Adrenal gland (tissue), 9 donors: ENCODE measurements at regions not wholly inside any gene's neighbourhood (a gene's known extent, or its start where the extent isn't known, plus 50 kb on each side); places are given as distances from the start of the nearest gene placed in this dataset.

ENCODE experiments used
- DNase-seq, 7 donors: peaks; one replicate each; pipeline ENCODE4 v3.0.0-alpha.2; 2019 to 2020
- H3K27ac ChIP-seq, 5 donors: fragments of 200-600 bp; sonication (generic) in 4 of 5; 1 replicate in 3 of 5; 2 replicates in 2 of 5; pipeline versions ENCODE4 v1.5.1 to v1.8.0; 2016 to 2020; ENCODE audit warnings: mild to moderate bottlenecking in 1 of 5
- H3K27me3 ChIP-seq: fragments of 200-600 bp; 2 replicates; pipeline ENCODE4 v1.8.0; 2021
- H3K36me3 ChIP-seq, 2 donors: fragments of 200-600 bp; replicated peaks in 1 of 2; 1 replicate in 1 of 2; 2 replicates in 1 of 2; pipeline versions ENCODE4 v1.5.1 to v1.8.0; 2018 to 2022
- H3K4me1 ChIP-seq, 2 donors: fragments of 200-600 bp; replicated peaks in 1 of 2; 1 replicate in 1 of 2; 2 replicates in 1 of 2; pipeline versions ENCODE4 v1.5.1 to v1.8.0; 2018 to 2021
- H3K4me3 ChIP-seq, 4 donors: fragments of 200-600 bp; sonication (generic) in 3 of 4; one replicate each; pipeline ENCODE4 v1.5.1; 2016 to 2018
- H3K9me3 ChIP-seq, 3 donors: fragments of 200-600 bp; sonication (generic) in 1 of 3; replicated peaks in 1 of 3; 1 replicate in 2 of 3; 2 replicates in 1 of 3; pipeline versions ENCODE4 v1.5.1 to v1.8.0; 2016 to 2021
- CTCF ChIP-seq, 6 experiments: fragments of 450-650 bp in 4 of 6; fragments of 200-600 bp in 2 of 6; sonication (generic) in 1 of 6; IDR thresholded peaks; 1 replicate in 5 of 6; 2 replicates in 1 of 6; pipeline versions ENCODE4 v1.5.1 to v1.8.0; 2016 to 2021; ENCODE audit warnings: antibody characterized with exemption in 6 of 6, mild to moderate bottlenecking in 2 of 6, moderate library complexity in 1 of 6
- POLR2A ChIP-seq, 2 donors: fragments of 450-650 bp; IDR thresholded peaks; one replicate each; pipeline ENCODE4 v1.6.1; 2017; ENCODE audit warnings: antibody characterized with exemption in 2 of 2, mild to moderate bottlenecking in 2 of 2, moderate library complexity in 1 of 2
- WGBS, 4 donors: extraction: QIAGEN DNeasy Blood & Tissue Kit in 2 of 4; methylation state at CpG; one replicate each; pipeline versions ENCODE4 v1.1.5 to v1.1.7; 2013 to 2017; 5-methylcytosine and 5-hydroxymethylcytosine counted together
- intact Hi-C, 2 donors: fragments of 100-400 bp; cut with DNase I; formaldehyde crosslinking; loops; one replicate each; pipeline versions ENCODE4 v1.14.1 to v1.15.0; 2022 to 2023
- donor health status: healthy with polysubstance abuse.
- donor health status: Bipolar disorder and iron deficiency.
- donor health status: DM: yes; HTN: yes; CAD: no.
- donor health status: DM: no; HTN: no; CAD: no.
- donor health status: DM: no; HTN: no; CAD: no.

DNA sequence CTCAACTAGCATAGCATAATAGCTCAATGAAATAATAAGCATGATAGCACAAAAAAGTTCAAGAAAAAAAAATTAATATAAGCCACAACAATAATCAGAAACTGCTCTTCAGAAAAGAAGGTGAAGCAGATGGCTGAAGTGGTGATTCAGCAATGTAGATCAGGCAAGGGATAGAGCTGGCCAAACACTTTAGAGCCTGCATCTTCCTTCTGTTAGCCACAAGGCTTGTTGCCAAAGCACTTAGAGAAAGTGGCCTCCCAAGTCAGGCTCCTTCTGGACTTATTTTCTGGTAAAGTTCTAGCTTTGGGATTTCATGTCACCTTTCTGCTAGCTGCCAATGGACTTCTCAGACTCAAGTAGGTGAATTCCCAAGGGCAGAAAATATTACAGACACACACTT, 60.3 kb upstream of the C1orf87 start:
- no peak overlapping the region for H3K27ac ChIP-seq
- no peaks in the 10 kb centered on the region for H3K4me1 ChIP-seq
- no peak overlapping the region for H3K4me3 ChIP-seq
- DNase-seq: no peak
- H3K9me3 ChIP-seq: no peaks in the 10 kb centered on the region
- intact Hi-C loops: loop anchor here in 1 of 2 donors (10.0 kb wide), 1 partner anchor 159 kb away; no protein-coding TSS in a partner anchor
- TF ChIP-seq POLR2A (IDR thresholded peaks at IDR 0.05): no peak
- no peaks in the 10 kb centered on the region for H3K27me3 ChIP-seq
- H3K36me3 ChIP-seq: no peaks in the 10 kb centered on the region

DNA sequence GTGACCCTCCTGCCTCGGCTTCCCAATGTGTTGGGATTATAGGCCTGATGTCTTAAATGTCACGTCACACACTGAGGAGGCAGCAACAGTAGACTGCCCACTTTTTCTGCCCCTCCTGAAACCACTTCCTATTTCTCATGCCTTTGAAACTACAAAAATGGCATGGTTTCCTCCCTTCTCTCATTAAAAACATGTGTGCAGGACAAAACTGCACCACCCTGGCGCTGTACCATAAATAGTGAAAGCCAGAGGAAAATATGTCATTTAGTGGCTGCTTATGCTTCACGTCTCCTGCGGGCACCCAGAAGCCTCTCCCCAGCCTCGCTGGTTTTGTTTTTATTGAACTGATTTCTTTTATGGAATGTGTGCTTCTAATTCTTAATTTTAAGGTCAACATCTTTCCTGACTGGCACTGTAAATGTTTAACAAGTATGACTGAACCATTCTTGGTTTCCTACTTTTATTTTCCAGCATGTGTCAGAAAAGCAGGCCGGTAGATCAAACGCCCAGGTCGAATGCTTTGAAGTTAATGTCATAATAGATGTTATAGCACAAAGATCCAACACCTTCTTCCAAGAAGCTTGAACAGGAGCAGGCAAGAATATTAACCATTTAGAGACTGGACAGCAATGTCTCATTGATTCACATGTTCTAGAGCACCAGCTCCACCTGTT, 59.6 kb upstream of the C1orf87 start:
- H3K4me1 ChIP-seq: no peaks in the 10 kb centered on the region
- H3K36me3 ChIP-seq: no peaks in the 10 kb centered on the region
- H3K27ac ChIP-seq: no peak overlapping the region
- DNase-seq: no peak
- TF ChIP-seq CTCF (IDR thresholded peaks at IDR 0.05): no peak
- TF ChIP-seq POLR2A (IDR thresholded peaks at IDR 0.05): no peak
- intact Hi-C loops: loop anchor here in 1 of 2 donors (10.0 kb wide), 1 partner anchor 158 kb away; no protein-coding TSS in a partner anchor
- no peaks in the 10 kb centered on the region for H3K9me3 ChIP-seq
- no peak overlapping the region for H3K4me3 ChIP-seq
- 70 to 79% (median 74%) methylated on average over 9 of the region's 9 CpGs for WGBS, 4 donors
- H3K27me3 ChIP-seq: no peaks in the 10 kb centered on the region

DNA sequence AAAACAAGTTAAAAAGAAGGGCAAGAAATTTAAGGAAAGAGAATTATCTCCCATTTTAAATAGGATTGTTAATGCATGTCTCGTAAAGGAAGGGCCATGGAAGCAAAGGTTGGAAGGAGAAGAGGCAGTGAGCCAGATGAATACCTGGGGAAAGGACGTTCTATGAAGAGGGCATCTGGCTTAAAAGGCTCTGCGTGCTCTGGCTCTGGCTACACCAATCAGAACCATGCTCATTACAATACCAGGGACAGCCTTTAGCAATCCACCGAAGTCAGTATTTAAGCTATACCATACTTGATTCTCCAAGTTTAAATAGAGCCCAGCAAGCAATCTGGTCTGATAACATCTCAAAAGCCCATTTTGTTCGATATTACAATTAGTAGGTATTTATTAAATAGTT, 58.5 kb upstream of the C1orf87 start:
- 77 to 85% (median 79%) methylated on average over 5 of the region's 5 CpGs for WGBS, 4 donors
- Histone ChIP-seq H3K27me3 (no peaks in the 10 kb centered on the region), H3K36me3 (no peaks in the 10 kb centered on the region), H3K4me1 (no peaks in the 10 kb centered on the region), H3K4me3 (no peak overlapping the region), H3K9me3 (no peaks in the 10 kb centered on the region), H3K27ac (no peak overlapping the region)
- TF ChIP-seq CTCF (IDR thresholded peaks at IDR 0.05): no peak
- TF ChIP-seq POLR2A (IDR thresholded peaks at IDR 0.05): no peak
- intact Hi-C loops: loop anchor here in 1 of 2 donors (10.0 kb wide), 1 partner anchor 157 kb away; no protein-coding TSS in a partner anchor
- no peak for DNase-seq

DNA sequence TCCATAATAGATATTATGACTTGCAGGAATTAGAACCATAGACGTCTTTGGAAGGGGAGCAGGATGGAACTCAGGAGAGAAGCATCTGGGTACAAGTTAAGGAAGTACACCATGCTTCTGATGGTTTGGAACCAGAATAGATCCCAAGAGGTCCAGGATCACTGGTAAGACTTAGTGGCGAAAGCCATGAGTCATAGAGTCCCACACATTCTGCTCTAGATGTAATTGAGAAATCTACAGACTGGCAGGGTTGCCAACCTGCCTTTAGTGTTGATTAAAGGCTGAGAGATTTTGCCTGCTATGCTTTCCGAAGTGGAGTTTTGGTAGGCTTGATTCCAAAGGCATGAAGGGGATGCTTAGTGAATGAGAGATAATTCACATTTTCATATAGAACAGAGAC, 57.1 kb upstream of the C1orf87 start:
- H3K4me1 ChIP-seq: no peaks in the 10 kb centered on the region
- 53 to 82% (median 56%) methylated on average over 3 of the region's 3 CpGs for WGBS, 4 donors
- TF ChIP-seq CTCF (IDR thresholded peaks at IDR 0.05) (no peak), POLR2A (IDR thresholded peaks at IDR 0.05) (no peak)
- DNase-seq: no peak
- no peak overlapping the region for H3K27ac ChIP-seq
- H3K4me3 ChIP-seq: no peak overlapping the region
- intact Hi-C loops: loop anchor here in 1 of 2 donors (10.0 kb wide), 1 partner anchor 156 kb away; no protein-coding TSS in a partner anchor
- H3K36me3 ChIP-seq: no peaks in the 10 kb centered on the region
- no peaks in the 10 kb centered on the region for H3K27me3 ChIP-seq
- H3K9me3 ChIP-seq: no peaks in the 10 kb centered on the region

GRCh38 chr1:60129911-60130310, 56.3 kb upstream of the C1orf87 start:
- H3K36me3 ChIP-seq: no peaks in the 10 kb centered on the region
- WGBS, 4 donors: 60 to 68% (median 62%) methylated on average over 4 of the region's 4 CpGs
- H3K9me3 ChIP-seq: no peaks in the 10 kb centered on the region
- no peak overlapping the region for H3K4me3 ChIP-seq
- TF ChIP-seq CTCF (IDR thresholded peaks at IDR 0.05) (no peak), POLR2A (IDR thresholded peaks at IDR 0.05) (no peak)
- H3K4me1 ChIP-seq: no peaks in the 10 kb centered on the region
- intact Hi-C loops: loop anchor here in 1 of 2 donors (10.0 kb wide), 1 partner anchor 155 kb away; no protein-coding TSS in a partner anchor
- DNase-seq: no peak
- H3K27ac ChIP-seq: no peak overlapping the region
- no peaks in the 10 kb centered on the region for H3K27me3 ChIP-seq
